Activated T-helper 1 cell treated with anti-CD3 and anti-CD28 coated beads, Interleukin-12 subunit alpha, Interleukin-12 subunit beta, Interleukin-2, Interleukin-4 antibody, amounts not matched to agents 30 ng/mL and 10 ng/mL and 1 ng/mL, durations not matched to agents 14 hours and 24 hours and 36 hours (primary cell): ENCODE measurements at regions not wholly inside any gene's neighbourhood (a gene's known extent, or its start where the extent isn't known, plus 50 kb on each side); places are given as distances from the start of the nearest gene placed in this dataset.

Source experiments
- DNase-seq: peaks from one replicate; pipeline ENCODE4 v3.0.0; 2021; ENCODE audit warnings: low spot score
- H3K27ac Mint-ChIP-seq: one replicate; pipeline ENCODE4 v1.8.0; 2021; ENCODE audit warnings: mild to moderate bottlenecking, mixed read lengths
- H3K27me3 Mint-ChIP-seq: one replicate; pipeline ENCODE4 v1.8.0; 2022; ENCODE audit warnings: mild to moderate bottlenecking, moderate library complexity, mixed read lengths; ENCODE audit not compliant: insufficient read depth
- H3K36me3 Mint-ChIP-seq: one replicate; pipeline ENCODE4 v1.8.0; 2021; ENCODE audit warnings: low read depth, mixed read lengths
- H3K4me1 Mint-ChIP-seq: one replicate; pipeline ENCODE4 v1.8.0; 2021; ENCODE audit warnings: low read depth, mixed read lengths
- H3K4me3 Mint-ChIP-seq: one replicate; pipeline ENCODE4 v1.8.0; 2021; ENCODE audit warnings: mild to moderate bottlenecking, moderate library complexity, mixed read lengths
- H3K9me3 Mint-ChIP-seq: one replicate; pipeline ENCODE4 v1.8.0; 2021; ENCODE audit warnings: mixed read lengths
- intact Hi-C: fragments of 100-400 bp; cut with micrococcal nuclease; formaldehyde crosslinking; loops from one replicate; pipeline ENCODE4 v1.15.1; 2024

GRCh38 chr9:129479631-129480011 is 141.3 kb downstream of the C9orf50 start:
- DNase-seq = no peak
- Mint-ChIP-seq H3K4me1 (peaks cover 25% of the 10 kb centered on the region), H3K27ac (no peak overlapping the region), H3K36me3 (peaks cover 2% of the 10 kb centered on the region), H3K9me3 (no peaks in the 10 kb centered on the region), H3K4me3 (no peak overlapping the region), H3K27me3 (peaks cover 12% of the 10 kb centered on the region)
- intact Hi-C loops = loop anchor here (10.0 kb wide), 2 partner anchors 155 to 555 kb away; no protein-coding TSS in a partner anchor

GRCh38 chr9:129478961-129479630 is 141.8 kb downstream of the C9orf50 start:
- H3K4me3 Mint-ChIP-seq = no peak overlapping the region

GRCh38 chr9:129478461-129478860 is 142.4 kb downstream of the C9orf50 start:
- DNase-seq = no peak
- no peaks in the 10 kb centered on the region for H3K9me3 Mint-ChIP-seq
- H3K27me3 Mint-ChIP-seq = peaks cover 13% of the 10 kb centered on the region
- peaks cover 18% of the 10 kb centered on the region for H3K4me1 Mint-ChIP-seq
- intact Hi-C loops = no loop called here
- no peak overlapping the region for H3K27ac Mint-ChIP-seq
- H3K4me3 Mint-ChIP-seq = no peak overlapping the region
- no peaks in the 10 kb centered on the region for H3K36me3 Mint-ChIP-seq

More at GRCh38 chr9:129478961-129479630, 141.8 kb downstream of the C9orf50 start:
- intact Hi-C loops = no loop called here
- Mint-ChIP-seq H3K36me3 (no peaks in the 10 kb centered on the region), H3K4me1 (peaks cover 21% of the 10 kb centered on the region), H3K9me3 (no peaks in the 10 kb centered on the region), H3K27ac (no peak overlapping the region), H3K27me3 (peaks cover 10% of the 10 kb centered on the region)
- DNase-seq = no peak

- H3K4me3 Mint-ChIP-seq = no peak overlapping the region
- H3K4me1 Mint-ChIP-seq = peaks cover 18% of the 10 kb centered on the region
- H3K36me3 Mint-ChIP-seq = no peaks in the 10 kb centered on the region
- DNase-seq = no peak
- H3K27me3 Mint-ChIP-seq = peaks cover 13% of the 10 kb centered on the region
- H3K9me3 Mint-ChIP-seq = no peaks in the 10 kb centered on the region
- H3K27ac Mint-ChIP-seq = no peak overlapping the region
- intact Hi-C loops = no loop called here
Measured at GRCh38 chr9:129476821-129477611, 143.9 kb downstream of the C9orf50 start.

- Mint-ChIP-seq H3K9me3 (no peaks in the 10 kb centered on the region), H3K36me3 (no peaks in the 10 kb centered on the region), H3K27me3 (peaks cover 10% of the 10 kb centered on the region), H3K4me3 (no peak overlapping the region), H3K27ac (no peak overlapping the region), H3K4me1 (peaks cover 10% of the 10 kb centered on the region)
- no peak for DNase-seq
- intact Hi-C loops = no loop called here
Measured at GRCh38 chr9:129474740-129475404, 146.0 kb downstream of the C9orf50 start.

GRCh38 chr9:129473523-129474244 is 147.2 kb downstream of the C9orf50 start:
- no peak for DNase-seq
- intact Hi-C loops = no loop called here
- Mint-ChIP-seq H3K4me3 (no peak overlapping the region), H3K9me3 (no peaks in the 10 kb centered on the region), H3K36me3 (no peaks in the 10 kb centered on the region), H3K4me1 (peaks cover 10% of the 10 kb centered on the region), H3K27me3 (peaks cover 10% of the 10 kb centered on the region), H3K27ac (no peak overlapping the region)

- H3K36me3 Mint-ChIP-seq = no peaks in the 10 kb centered on the region
- peaks cover 6% of the 10 kb centered on the region for H3K27me3 Mint-ChIP-seq
- intact Hi-C loops = no loop called here
- no peak overlapping the region for H3K27ac Mint-ChIP-seq
- no peak overlapping the region for H3K4me3 Mint-ChIP-seq
- DNase-seq = no peak
- H3K4me1 Mint-ChIP-seq = peaks cover 10% of the 10 kb centered on the region
- H3K9me3 Mint-ChIP-seq = no peaks in the 10 kb centered on the region
Measured at GRCh38 chr9:129472651-129473102, 148.2 kb downstream of the C9orf50 start.

DNA sequence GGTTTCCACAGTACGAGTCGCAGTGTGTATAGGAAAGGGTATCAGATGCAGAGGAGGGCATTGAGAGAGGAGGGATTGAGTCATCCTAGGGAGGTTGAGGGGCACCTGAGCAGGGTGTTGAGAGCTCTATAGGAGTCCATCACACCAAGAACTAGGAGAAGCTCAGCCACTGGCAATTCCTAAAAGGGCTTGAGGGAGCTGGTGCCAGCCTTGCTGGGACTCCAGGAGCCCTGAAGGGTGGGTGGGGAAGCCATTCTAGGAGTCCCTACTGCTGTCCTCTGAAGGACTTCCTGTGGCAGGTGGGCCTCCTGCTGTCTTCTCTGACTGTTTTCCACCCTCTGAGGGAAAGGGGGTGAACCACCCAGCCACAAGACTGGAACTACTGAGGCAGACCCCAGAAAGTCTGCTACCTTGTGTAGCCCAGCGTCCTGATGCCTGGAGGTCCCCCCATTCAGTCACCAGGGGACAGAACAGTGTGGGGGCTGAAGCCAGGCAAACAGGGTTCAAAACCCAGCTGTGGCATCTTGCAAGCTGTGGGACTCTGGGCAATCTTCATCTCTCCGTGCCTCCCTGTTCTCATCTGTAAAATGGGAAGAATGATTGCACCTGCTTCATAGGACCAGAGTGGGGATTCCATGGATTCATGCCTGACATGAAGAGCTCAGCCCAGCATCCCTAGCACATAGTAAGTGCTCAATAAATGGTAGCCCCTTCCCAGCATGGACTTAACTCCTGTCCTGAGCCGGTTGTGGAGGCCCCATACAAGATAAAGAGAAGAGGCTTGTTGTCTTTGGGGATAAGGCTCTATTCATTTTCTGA is 149.5 kb downstream of the C9orf50 start:
- no peak for DNase-seq

GRCh38 chr9:129469988-129470316 is 150.9 kb downstream of the C9orf50 start:
- Mint-ChIP-seq H3K36me3 (no peaks in the 10 kb centered on the region), H3K4me1 (peaks cover 24% of the 10 kb centered on the region), H3K27me3 (peaks cover 8% of the 10 kb centered on the region), H3K9me3 (no peaks in the 10 kb centered on the region), H3K27ac (no peak overlapping the region), H3K4me3 (no peak overlapping the region)
- no peak for DNase-seq
- intact Hi-C loops = no loop called here

More for the DNA sequence above, 149.5 kb downstream of the C9orf50 start:
- Mint-ChIP-seq H3K4me1 (peaks cover 10% of the 10 kb centered on the region), H3K4me3 (no peak overlapping the region), H3K27ac (no peak overlapping the region), H3K9me3 (no peaks in the 10 kb centered on the region), H3K36me3 (no peaks in the 10 kb centered on the region), H3K27me3 (peaks cover 6% of the 10 kb centered on the region)
- intact Hi-C loops = no loop called here

DNA sequence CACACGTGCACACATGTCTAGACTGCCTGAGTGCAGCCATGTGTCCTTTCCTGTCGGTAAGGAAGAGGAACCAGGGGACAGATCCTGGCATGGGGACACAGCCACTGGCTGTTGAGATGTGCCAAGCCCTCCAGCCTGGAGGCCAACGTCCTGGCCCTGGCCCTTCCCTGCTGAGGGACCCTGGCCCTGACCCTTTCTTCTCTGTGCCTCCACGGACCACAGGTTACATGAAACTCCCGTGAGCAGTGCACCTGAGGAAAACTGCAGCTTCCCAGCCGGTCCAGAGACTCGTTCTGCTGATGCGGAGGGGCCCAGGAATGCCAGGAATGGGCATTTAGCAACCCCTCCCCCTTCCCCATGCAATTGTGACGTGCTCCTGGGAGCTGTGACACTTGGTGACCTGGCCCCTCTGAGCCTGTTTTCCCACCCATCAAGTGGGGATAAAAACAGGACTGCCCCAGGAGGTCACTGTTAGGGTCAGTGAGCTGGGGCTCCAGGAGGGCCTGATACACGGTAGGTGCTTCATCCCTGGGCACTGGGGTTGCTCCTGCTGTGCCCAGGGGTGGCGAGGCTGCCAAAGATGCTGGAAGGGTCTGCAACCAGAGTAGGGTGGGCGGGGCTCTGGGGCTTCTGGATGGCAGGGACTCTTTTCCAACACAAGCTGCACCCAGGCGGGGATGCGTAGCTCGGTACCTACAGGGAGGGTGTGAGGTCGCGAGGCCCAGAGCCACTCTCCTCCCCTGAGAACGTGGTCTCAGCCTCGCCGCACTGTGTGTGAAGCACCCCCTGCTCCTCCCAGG is 151.5 kb downstream of the C9orf50 start:
- Mint-ChIP-seq H3K4me3 (no peak overlapping the region), H3K27ac (no peak overlapping the region), H3K9me3 (no peaks in the 10 kb centered on the region), H3K27me3 (peaks cover 7% of the 10 kb centered on the region), H3K36me3 (no peaks in the 10 kb centered on the region), H3K4me1 (peaks cover 24% of the 10 kb centered on the region)
- intact Hi-C loops = no loop called here
- DNase-seq = no peak

- no peak for DNase-seq
- Mint-ChIP-seq H3K4me3 (no peak overlapping the region), H3K9me3 (no peaks in the 10 kb centered on the region), H3K36me3 (no peaks in the 10 kb centered on the region), H3K27ac (no peak overlapping the region), H3K27me3 (peaks cover 5% of the 10 kb centered on the region), H3K4me1 (peaks cover 20% of the 10 kb centered on the region)
- intact Hi-C loops = no loop called here
Measured at GRCh38 chr9:129467739-129468666, 152.9 kb downstream of the C9orf50 start.
